ENCODE measurements at regions not wholly inside any gene's neighbourhood (a gene's known extent, or its start where the extent isn't known, plus 50 kb on each side); places are given as distances from the start of the nearest gene placed in this dataset.

- TF ChIP-seq CTCF (IDR thresholded peaks at IDR 0.05) (no peak), ZFX (IDR thresholded peaks at IDR 0.05; ENCODE audit: borderline replicate concordance) (no peak)
Observed at GRCh38 chr10:56928714-56929113, 567.7 kb upstream of the ZWINT start.

All from 22Rv1 (cell line).